IMR-90 (cell line): ENCODE measurements at regions not wholly inside any gene's neighbourhood (a gene's known extent, or its start where the extent isn't known, plus 50 kb on each side); places are given as distances from the start of the nearest gene placed in this dataset.

Experiments
- ATAC-seq: fragments of 200-7000 bp; cut with Tn5 transposase; 2 replicates; pipeline ENCODE4 v1.9.1; 2020; ENCODE audit warnings: low read depth, mild to moderate bottlenecking, moderate library complexity
- BruUV-seq: library from RNA; stranded (reverse); fragments of 400-500 nt; replicated peaks from 2 replicates; lab custom pipeline; 2021; lab: Mats Ljungman, UMichigan
- CTCF ChIA-PET: fragments of 300-600 bp; formaldehyde crosslinking; extraction: SDS; loops from one replicate; lab custom pipeline; 2021; ENCODE audit warnings: antibody characterized with exemption; lab: Yijun Ruan, JAX
- POLR2A ChIA-PET: fragments of 300-600 bp; sonication (Branson Sonifier 250); formaldehyde crosslinking; loops from one replicate; lab custom pipeline; 2022; ENCODE audit warnings: antibody characterized with exemption; ENCODE audit not compliant: unreplicated experiment; lab: Charles Lee
- DNase-seq: peaks from one replicate; pipeline ENCODE4 v3.0.0; 2013
- H2AFZ ChIP-seq: replicated peaks from 2 replicates; pipeline ENCODE3; 2013; ENCODE audit warnings: low read length, mild to moderate bottlenecking; ENCODE audit not compliant: poor library complexity
- H2AK5ac ChIP-seq: 2 replicates; pipeline ENCODE4 v1.6.1; 2013; ENCODE audit warnings: low read depth, low read length, inconsistent platforms
- H2AK9ac ChIP-seq: replicated peaks from 2 replicates; pipeline ENCODE3; 2013; ENCODE audit warnings: mild to moderate bottlenecking, low read depth, low read length, moderate library complexity; ENCODE audit not compliant: poor library complexity
- H2BK120ac ChIP-seq: 2 replicates; pipeline ENCODE4 v1.6.1; 2013; ENCODE audit warnings: low read depth, low read length, inconsistent platforms
- H2BK15ac ChIP-seq: 3 replicates; pipeline ENCODE4 v1.6.1; 2013; ENCODE audit warnings: low read depth, low read length, inconsistent platforms
- H2BK20ac ChIP-seq: 2 replicates; pipeline ENCODE4 v1.6.1; 2013; ENCODE audit warnings: low read depth, mild to moderate bottlenecking, inconsistent platforms, low read length, moderate library complexity
- H2BK5ac ChIP-seq: 2 replicates; pipeline ENCODE4 v1.6.1; 2013; ENCODE audit warnings: mild to moderate bottlenecking, low read depth, low read length, inconsistent platforms; ENCODE audit not compliant: poor library complexity, severe bottlenecking
- H3K14ac ChIP-seq: replicated peaks from 2 replicates; pipeline ENCODE4 v1.6.1; 2013; ENCODE audit warnings: low read depth, low read length, inconsistent platforms
- H3K18ac ChIP-seq: 2 replicates; pipeline ENCODE4 v1.6.1; 2013; ENCODE audit warnings: low read depth, low read length, control low read depth
- H3K23ac ChIP-seq: 2 replicates; pipeline ENCODE4 v1.6.1; 2013; ENCODE audit warnings: low read depth, low read length, inconsistent platforms
- H3K27ac ChIP-seq: 2 replicates; pipeline ENCODE4 v1.5.1; 2013; ENCODE audit warnings: mild to moderate bottlenecking, control low read depth, low read length; ENCODE audit not compliant: insufficient read depth
- H3K27me3 ChIP-seq: 2 replicates; pipeline ENCODE4 v1.6.1; 2013; ENCODE audit warnings: low read length; ENCODE audit not compliant: control insufficient read depth, insufficient read depth
- H3K36me3 ChIP-seq: 2 replicates; pipeline ENCODE4 v1.6.1; 2013; ENCODE audit warnings: low read length, mixed read lengths; ENCODE audit not compliant: control insufficient read depth, insufficient read depth
- H3K4ac ChIP-seq: 2 replicates; pipeline ENCODE4 v1.6.1; 2013; ENCODE audit warnings: low read depth, low read length, inconsistent platforms
- H3K4me1 ChIP-seq: 2 replicates; pipeline ENCODE4 v1.6.1; 2013; ENCODE audit warnings: low read length, mixed read lengths; ENCODE audit not compliant: control insufficient read depth, insufficient read depth
- H3K4me2 ChIP-seq: 2 replicates; pipeline ENCODE4 v1.6.1; 2013; ENCODE audit warnings: low read depth, mild to moderate bottlenecking, control low read depth, low read length, moderate library complexity
- H3K4me3 ChIP-seq: 2 replicates; pipeline ENCODE4 v1.5.1; 2013; ENCODE audit warnings: low read depth, mild to moderate bottlenecking, control low read depth, low read length, moderate library complexity; ENCODE audit not compliant: insufficient read depth
- H3K56ac ChIP-seq: 2 replicates; pipeline ENCODE4 v1.6.1; 2013; ENCODE audit warnings: low read length, inconsistent platforms; ENCODE audit not compliant: insufficient read depth; ENCODE audit errors: extremely low read depth
- H3K79me1 ChIP-seq, 2 experiments: 2 replicates each; pipeline ENCODE4 v1.6.1; 2013; ENCODE audit warnings: low read length in 2 of 2, inconsistent platforms in 1 of 2, low read depth in 1 of 2
- H3K9ac ChIP-seq: 2 replicates; pipeline ENCODE4 v1.6.1; 2013; ENCODE audit warnings: low read depth, low read length, control low read depth
- H3K9me1 ChIP-seq: 2 replicates; pipeline ENCODE4 v1.6.1; 2013; ENCODE audit warnings: low read length, inconsistent platforms; ENCODE audit not compliant: insufficient read depth
- H3K9me3 ChIP-seq: 2 replicates; pipeline ENCODE4 v1.6.1; 2013; ENCODE audit warnings: low read length; ENCODE audit not compliant: control insufficient read depth, insufficient read depth
- H4K20me1 ChIP-seq: 2 replicates; pipeline ENCODE4 v1.6.1; 2013; ENCODE audit warnings: low read length, inconsistent platforms; ENCODE audit not compliant: insufficient read depth
- H4K5ac ChIP-seq: 2 replicates; pipeline ENCODE4 v1.6.1; 2013; ENCODE audit warnings: mild to moderate bottlenecking, low read depth, low read length, control low read depth
- H4K8ac ChIP-seq, 2 experiments: 2 replicates each; pipeline ENCODE4 v1.6.1; 2013; ENCODE audit warnings: low read depth in 2 of 2, low read length in 2 of 2, control low read depth in 1 of 2, inconsistent platforms in 1 of 2
- H4K91ac ChIP-seq: 2 replicates; pipeline ENCODE4 v1.6.1; 2013; ENCODE audit warnings: low read depth, low read length, inconsistent platforms; ENCODE audit not compliant: insufficient read depth
- CEBPB ChIP-seq: IDR thresholded peaks from 2 replicates; pipeline ENCODE4 v1.6.1; 2012; ENCODE audit warnings: low read depth, low read length, improper control_type of control experiment
- CHD1 ChIP-seq: IDR thresholded peaks from 2 replicates; pipeline ENCODE4 v1.6.1; 2012; ENCODE audit warnings: low read depth, low read length, improper control_type of control experiment
- FOS ChIP-seq: fragments of 150-350 bp; IDR thresholded peaks from 2 replicates; pipeline ENCODE4 v1.6.1; 2016; ENCODE audit warnings: low read depth, low read length
- RAD21 ChIP-seq: IDR thresholded peaks from 2 replicates; pipeline ENCODE4 v1.6.1; 2012; ENCODE audit warnings: low read length, improper control_type of control experiment
- WGBS, 2 experiments: methylation state at CpG; one replicate each; pipeline versions ENCODE4 v1.1.5 to v1.1.7; 2013; ENCODE audit warnings: missing lambda C conversion rate in 2 of 2; ENCODE audit not compliant: insufficient read length in 1 of 2; ENCODE audit errors: extremely low coverage in 2 of 2; 5-methylcytosine and 5-hydroxymethylcytosine counted together
- dilution Hi-C: fragments of 300-500 bp; cut with HindIII; formaldehyde crosslinking; loops from one replicate; pipeline ENCODE4 v1.14.3; 2018; ENCODE audit warnings: low sequenced_read_pairs; ENCODE audit not compliant: unreplicated experiment
- in situ Hi-C: fragments of 300-500 bp; cut with MboI; formaldehyde crosslinking; loops from 3 replicates; pipeline ENCODE4 v1.14.3; 2019; ENCODE audit warnings: low sequenced_read_pairs, inconsistent platforms, mixed read lengths
- intact Hi-C: fragments of 100-400 bp; cut with micrococcal nuclease; formaldehyde crosslinking; loops from 2 replicates; pipeline ENCODE4 v1.10.0; 2022
- TF ChIP-seq, protein P1 (sequence below): conservative IDR thresholded peaks from 2 replicates; pipeline ENCODE4 v1.5.1; 2012; ENCODE audit warnings: mild to moderate bottlenecking, low read depth, low read length, improper control_type of control experiment

DNA sequence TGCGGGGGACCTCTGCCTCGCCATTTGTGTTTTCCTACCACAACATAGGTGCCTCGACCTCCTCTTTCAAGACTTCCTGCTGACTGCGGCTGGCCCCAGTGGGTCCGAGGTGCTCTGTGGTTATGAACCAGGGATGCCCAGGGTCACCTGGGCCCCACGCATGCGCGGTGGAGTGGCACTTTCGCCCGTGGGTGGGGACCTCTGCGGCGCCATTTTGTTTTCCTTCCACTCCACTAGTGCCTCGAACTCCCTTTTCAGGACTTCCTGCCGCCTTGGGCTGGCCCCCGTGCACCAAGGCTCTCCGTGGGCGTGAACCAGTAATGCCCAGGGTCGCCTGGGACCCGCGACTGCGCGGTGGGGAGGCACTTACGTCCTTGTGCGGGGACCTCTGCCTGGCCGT is 351.6 kb downstream of the ALG10 start:
- Histone ChIP-seq H2BK120ac (no peak overlapping the region), H3K4me2 (no peak overlapping the region), H2BK5ac (no peak overlapping the region), H3K27me3 (no peaks in the 10 kb centered on the region), H2BK20ac (no peak overlapping the region), H3K79me1 (no peaks in the 10 kb centered on the region), H3K4me3 (no peak overlapping the region), H4K20me1 (no peaks in the 10 kb centered on the region), H4K5ac (no peak overlapping the region), H3K9me1 (no peaks in the 10 kb centered on the region), H3K23ac (no peak overlapping the region), H3K18ac (no peak overlapping the region), H3K56ac (no peak overlapping the region), H3K9ac (no peak overlapping the region), H4K8ac (no peak overlapping the region), H2BK15ac (no peak overlapping the region), H3K4ac (no peak overlapping the region), H3K4me1 (no peaks in the 10 kb centered on the region), H3K9me3 (peaks cover 19% of the 10 kb centered on the region; the same call in 1 of the 2 replicates), H3K27ac (no peak overlapping the region), H2AK5ac (no peak overlapping the region), H2AFZ (no peak overlapping the region), H2AK9ac (no peak overlapping the region), H3K14ac (no peak overlapping the region), H3K36me3 (no peaks in the 10 kb centered on the region), H4K91ac (no peak overlapping the region)
- TF ChIP-seq RAD21 (no peak), CEBPB (no peak), CHD1 (no peak), FOS (no peak)
- TF ChIP-seq, protein P1, sequence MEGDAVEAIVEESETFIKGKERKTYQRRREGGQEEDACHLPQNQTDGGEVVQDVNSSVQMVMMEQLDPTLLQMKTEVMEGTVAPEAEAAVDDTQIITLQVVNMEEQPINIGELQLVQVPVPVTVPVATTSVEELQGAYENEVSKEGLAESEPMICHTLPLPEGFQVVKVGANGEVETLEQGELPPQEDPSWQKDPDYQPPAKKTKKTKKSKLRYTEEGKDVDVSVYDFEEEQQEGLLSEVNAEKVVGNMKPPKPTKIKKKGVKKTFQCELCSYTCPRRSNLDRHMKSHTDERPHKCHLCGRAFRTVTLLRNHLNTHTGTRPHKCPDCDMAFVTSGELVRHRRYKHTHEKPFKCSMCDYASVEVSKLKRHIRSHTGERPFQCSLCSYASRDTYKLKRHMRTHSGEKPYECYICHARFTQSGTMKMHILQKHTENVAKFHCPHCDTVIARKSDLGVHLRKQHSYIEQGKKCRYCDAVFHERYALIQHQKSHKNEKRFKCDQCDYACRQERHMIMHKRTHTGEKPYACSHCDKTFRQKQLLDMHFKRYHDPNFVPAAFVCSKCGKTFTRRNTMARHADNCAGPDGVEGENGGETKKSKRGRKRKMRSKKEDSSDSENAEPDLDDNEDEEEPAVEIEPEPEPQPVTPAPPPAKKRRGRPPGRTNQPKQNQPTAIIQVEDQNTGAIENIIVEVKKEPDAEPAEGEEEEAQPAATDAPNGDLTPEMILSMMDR, result no peak
- dilution Hi-C loops (no loop called here), intact Hi-C loops (no loop called here), in situ Hi-C loops (no loop called here)
- ChIA-PET POLR2A (no interaction called here), CTCF (no interaction called here)
- BruUV-seq, result no TSS peak
- WGBS, 2 experiments, result 51% methylated on average over 4 of the region's 25 CpGs; no CpG with 5 or more reads in 1 of the 2 experiments
- DNase-seq, result no peak
- no peak for ATAC-seq
